ENCODE measurements at regions not wholly inside any gene's neighbourhood (a gene's known extent, or its start where the extent isn't known, plus 50 kb on each side); places are given as distances from the start of the nearest gene placed in this dataset.

GRCh38 chr20:59519707-59520014, 84.7 kb upstream of the PHACTR3 start:
- H3K36me3 Mint-ChIP-seq (ENCODE audit: low read depth, unreplicated experiment) = no peaks in the 10 kb centered on the region
- peaks cover 21% of the 10 kb centered on the region for H3K4me1 Mint-ChIP-seq (ENCODE audit: unreplicated experiment)
- peak; percentile 5 for TF ChIP-seq CTCF (IDR thresholded peaks at IDR 0.05; ENCODE audit: unreplicated experiment)
- no peak overlapping the region for H3K4me3 Mint-ChIP-seq (ENCODE audit: unreplicated experiment)
- peaks cover 2% of the 10 kb centered on the region for H3K27me3 Mint-ChIP-seq (ENCODE audit: unreplicated experiment)
- no peaks in the 10 kb centered on the region for H3K9me3 Mint-ChIP-seq (ENCODE audit: unreplicated experiment)
- no peak for DNase-seq (ENCODE audit: low spot score)
- no peak overlapping the region for H3K27ac Mint-ChIP-seq (ENCODE audit: unreplicated experiment)

DNA sequence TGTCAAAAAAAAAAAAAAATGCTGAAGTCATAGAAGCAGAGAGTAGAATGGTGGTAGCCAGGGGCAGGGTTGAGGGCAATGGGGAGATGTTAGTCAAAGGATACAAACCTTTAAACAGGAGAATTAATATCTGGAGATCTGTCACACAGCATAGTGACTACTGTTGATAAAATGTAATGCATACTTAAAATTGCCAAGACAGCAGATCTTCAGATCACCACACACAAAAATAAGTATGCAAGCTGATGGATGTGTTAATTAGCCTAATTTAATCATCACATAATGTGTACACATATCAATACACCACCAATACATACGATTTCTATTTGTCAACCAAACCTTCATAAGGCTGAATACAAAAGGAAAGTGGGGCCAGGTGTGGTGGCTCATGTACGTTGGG, 83.5 kb upstream of the PHACTR3 start:
- H3K4me1 Mint-ChIP-seq (ENCODE audit: unreplicated experiment) = peaks cover 18% of the 10 kb centered on the region

DNA sequence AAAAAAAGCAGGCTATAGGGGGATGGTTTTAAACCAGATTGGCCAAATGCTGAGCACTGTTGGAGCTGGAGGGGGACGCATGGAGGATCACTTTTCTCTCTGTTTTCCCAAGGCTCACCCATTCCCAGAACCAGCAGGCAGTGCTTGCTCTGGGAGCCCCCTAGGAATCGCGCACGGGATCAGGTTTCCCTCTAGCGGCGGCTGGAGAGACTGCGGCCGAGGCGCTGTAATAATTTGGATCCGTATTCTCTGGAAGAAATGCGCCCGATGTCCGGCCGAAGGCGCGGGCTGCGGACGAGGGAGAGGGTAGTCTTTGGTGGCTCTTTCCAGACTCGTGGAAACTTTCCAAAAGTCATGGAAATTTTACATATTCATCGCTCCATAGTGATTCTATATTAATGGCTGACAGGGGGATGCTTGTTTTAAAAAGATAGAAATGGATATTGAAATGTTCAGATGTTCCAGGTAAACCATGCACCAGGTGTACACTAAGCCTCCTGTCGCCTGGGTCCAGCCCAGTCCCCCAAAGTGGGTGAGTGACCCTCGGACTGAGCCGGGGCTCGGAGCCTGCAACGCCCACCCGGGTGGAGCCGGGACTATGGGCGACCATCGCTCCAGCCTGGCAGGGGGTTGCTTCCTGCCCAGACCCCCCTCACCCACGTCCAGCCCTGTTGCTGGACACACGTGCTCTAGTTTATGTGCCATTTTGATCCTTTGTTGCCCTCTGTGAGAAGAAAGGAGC, 78.7 kb upstream of the PHACTR3 start:
- Mint-ChIP-seq H3K27ac (ENCODE audit: unreplicated experiment) (no peak overlapping the region), H3K27me3 (ENCODE audit: unreplicated experiment) (peaks cover 3% of the 10 kb centered on the region), H3K9me3 (ENCODE audit: unreplicated experiment) (no peaks in the 10 kb centered on the region), H3K4me1 (ENCODE audit: unreplicated experiment) (peaks cover 7% of the 10 kb centered on the region), H3K4me3 (ENCODE audit: unreplicated experiment) (no peak overlapping the region), H3K36me3 (ENCODE audit: low read depth, unreplicated experiment) (no peaks in the 10 kb centered on the region)
- peak; percentile 87 for TF ChIP-seq CTCF (IDR thresholded peaks at IDR 0.05; ENCODE audit: unreplicated experiment)
- DNase-seq (ENCODE audit: low spot score) = peak; percentile 87

More for the DNA sequence above, 83.5 kb upstream of the PHACTR3 start:
- Mint-ChIP-seq H3K27me3 (ENCODE audit: unreplicated experiment) (peaks cover 3% of the 10 kb centered on the region), H3K4me3 (ENCODE audit: unreplicated experiment) (no peak overlapping the region), H3K36me3 (ENCODE audit: low read depth, unreplicated experiment) (no peaks in the 10 kb centered on the region), H3K9me3 (ENCODE audit: unreplicated experiment) (no peaks in the 10 kb centered on the region), H3K27ac (ENCODE audit: unreplicated experiment) (no peak overlapping the region)
- TF ChIP-seq CTCF (IDR thresholded peaks at IDR 0.05; ENCODE audit: unreplicated experiment) = no peak
- no peak for DNase-seq (ENCODE audit: low spot score)

DNA sequence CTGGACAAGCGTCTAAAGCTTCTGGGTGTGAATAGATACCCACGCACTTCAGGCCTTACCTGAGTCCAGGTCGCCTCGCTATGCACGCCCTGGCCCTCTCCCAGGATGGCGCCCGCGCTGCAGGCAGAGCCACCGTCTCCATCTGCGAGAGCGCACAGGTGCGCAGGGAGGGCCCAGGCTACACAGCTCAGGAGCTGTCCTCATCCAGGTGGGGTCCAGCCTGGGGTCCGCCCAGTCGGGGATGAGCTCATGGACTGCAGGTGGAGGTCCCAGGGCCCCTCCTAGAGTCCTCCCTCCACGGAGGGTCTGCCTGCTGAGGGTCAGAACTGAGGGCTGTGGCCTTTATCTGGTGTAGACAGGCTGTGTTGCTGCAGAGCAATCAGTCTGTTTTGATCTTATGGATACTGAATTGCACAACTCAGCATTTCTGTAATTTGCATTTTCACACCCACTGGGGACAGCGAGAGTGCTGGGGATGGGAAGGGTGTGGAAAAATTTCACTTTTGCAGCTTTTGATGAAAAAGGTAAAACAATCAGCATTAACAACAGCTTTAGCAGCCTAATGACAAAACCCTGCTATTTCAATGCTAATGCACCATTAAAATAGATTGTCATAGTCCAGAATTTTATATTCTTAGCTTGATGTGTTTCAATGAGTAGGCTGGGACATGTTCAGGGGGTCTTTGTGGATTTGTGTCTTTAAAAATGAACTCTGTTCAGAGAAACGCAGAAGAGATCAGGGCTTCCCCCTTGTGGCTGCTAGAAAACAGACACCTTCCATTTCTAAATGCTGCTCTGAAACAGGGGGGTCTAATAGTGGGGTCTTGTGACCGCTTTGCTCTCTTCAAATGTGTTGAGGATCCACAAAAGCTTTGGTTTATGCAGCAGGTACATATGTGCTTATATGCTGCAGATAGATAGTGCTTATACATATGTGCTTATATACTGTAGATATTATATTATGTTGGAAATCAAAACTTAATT, 77.8 kb upstream of the PHACTR3 start:
- Mint-ChIP-seq H3K9me3 (ENCODE audit: unreplicated experiment) (no peaks in the 10 kb centered on the region), H3K27ac (ENCODE audit: unreplicated experiment) (no peak overlapping the region), H3K4me3 (ENCODE audit: unreplicated experiment) (no peak overlapping the region), H3K4me1 (ENCODE audit: unreplicated experiment) (peaks cover 7% of the 10 kb centered on the region), H3K36me3 (ENCODE audit: low read depth, unreplicated experiment) (no peaks in the 10 kb centered on the region), H3K27me3 (ENCODE audit: unreplicated experiment) (peaks cover 3% of the 10 kb centered on the region)
- no peak for TF ChIP-seq CTCF (IDR thresholded peaks at IDR 0.05; ENCODE audit: unreplicated experiment)
- no peak for DNase-seq (ENCODE audit: low spot score)

- H3K4me1 Mint-ChIP-seq (ENCODE audit: unreplicated experiment) = peaks cover 7% of the 10 kb centered on the region
- H3K27ac Mint-ChIP-seq (ENCODE audit: unreplicated experiment) = no peak overlapping the region
- H3K9me3 Mint-ChIP-seq (ENCODE audit: unreplicated experiment) = no peaks in the 10 kb centered on the region
- no peak overlapping the region for H3K4me3 Mint-ChIP-seq (ENCODE audit: unreplicated experiment)
- TF ChIP-seq CTCF (IDR thresholded peaks at IDR 0.05; ENCODE audit: unreplicated experiment) = no peak
- H3K27me3 Mint-ChIP-seq (ENCODE audit: unreplicated experiment) = no peaks in the 10 kb centered on the region
- DNase-seq (ENCODE audit: low spot score) = no peak
- no peaks in the 10 kb centered on the region for H3K36me3 Mint-ChIP-seq (ENCODE audit: low read depth, unreplicated experiment)
Measured at GRCh38 chr20:59530782-59531181, 73.6 kb upstream of the PHACTR3 start.
